HS-5 (cell line): ENCODE measurements at regions not wholly inside any gene's neighbourhood (a gene's known extent, or its start where the extent isn't known, plus 50 kb on each side); places are given as distances from the start of the nearest gene placed in this dataset.

Experiments used
- DNase-seq: peaks from one replicate; pipeline ENCODE4 v3.0.0-alpha.2; 2012; ENCODE audit warnings: low read depth

GRCh38 chr11:129324533-129325175, 51.0 kb upstream of the BARX2 start:
- no peak for DNase-seq

- DNase-seq: no peak
Observed at GRCh38 chr11:129323896-129324502, 51.6 kb upstream of the BARX2 start.

- no peak for DNase-seq
Observed at GRCh38 chr11:129322941-129323340, 52.7 kb upstream of the BARX2 start.

GRCh38 chr11:129321076-129321475, 54.6 kb upstream of the BARX2 start:
- no peak for DNase-seq

GRCh38 chr11:129320494-129320893, 55.2 kb upstream of the BARX2 start:
- DNase-seq: no peak

GRCh38 chr11:129319751-129320150, 55.9 kb upstream of the BARX2 start:
- DNase-seq: no peak

- DNase-seq: no peak
Observed at GRCh38 chr11:129319201-129319600, 56.4 kb upstream of the BARX2 start.

GRCh38 chr11:129317571-129317970, 58.1 kb upstream of the BARX2 start:
- DNase-seq: no peak

GRCh38 chr11:129316781-129317180, 58.9 kb upstream of the BARX2 start:
- no peak for DNase-seq

GRCh38 chr11:129315781-129316579, 59.7 kb upstream of the BARX2 start:
- no peak for DNase-seq

GRCh38 chr11:129314371-129314770, 61.3 kb upstream of the BARX2 start:
- DNase-seq: no peak

- DNase-seq: no peak
Observed at GRCh38 chr11:129313541-129314297, 61.9 kb upstream of the BARX2 start.

GRCh38 chr11:129312730-129313503, 62.7 kb upstream of the BARX2 start:
- DNase-seq: no peak

GRCh38 chr11:129308241-129308865, 67.3 kb upstream of the BARX2 start:
- no peak for DNase-seq

GRCh38 chr11:129307162-129307561, 68.5 kb upstream of the BARX2 start:
- DNase-seq: no peak

GRCh38 chr11:129302386-129303101, 73.1 kb upstream of the BARX2 start:
- no peak for DNase-seq

- no peak for DNase-seq
Observed at GRCh38 chr11:129300099-129300498, 75.5 kb upstream of the BARX2 start.

- DNase-seq: no peak
Observed at GRCh38 chr11:129298988-129299387, 76.7 kb upstream of the BARX2 start.

GRCh38 chr11:129295746-129296145, 79.9 kb upstream of the BARX2 start:
- DNase-seq: no peak

GRCh38 chr11:129292771-129293170, 82.9 kb upstream of the BARX2 start:
- DNase-seq: no peak

GRCh38 chr11:129292092-129292491, 83.6 kb upstream of the BARX2 start:
- DNase-seq: no peak
